Keratinocyte (primary cell): ENCODE measurements at regions not wholly inside any gene's neighbourhood (a gene's known extent, or its start where the extent isn't known, plus 50 kb on each side); places are given as distances from the start of the nearest gene placed in this dataset.

Experiments
- DNase-seq: peaks from one replicate; pipeline ENCODE4 v3.0.0-alpha.2; 2011; ENCODE audit warnings: low read depth, missing footprints, low spot score
- FAIRE-seq: peaks from 2 replicates; lab custom pipeline; 2011; peaks lifted over from hg19 to GRCh38; lab: Jason Lieb, UNC
- H2AFZ ChIP-seq: 2 replicates; pipeline ENCODE4 v1.6.0; 2012; ENCODE audit warnings: low read length, control low read depth, inconsistent platforms; ENCODE audit not compliant: control insufficient read depth
- H3K27ac ChIP-seq: 2 replicates; pipeline ENCODE4 v1.5.1; 2011; ENCODE audit warnings: low read length; ENCODE audit not compliant: control insufficient read depth, insufficient read depth
- H3K27me3 ChIP-seq: 3 replicates; pipeline ENCODE4 v1.6.0; 2011; ENCODE audit warnings: low read length; ENCODE audit not compliant: control insufficient read depth, insufficient read depth; ENCODE audit errors: extremely low read depth
- H3K36me3 ChIP-seq, 2 experiments: 2 replicates in 1 of 2; 3 replicates in 1 of 2; pipeline ENCODE4 v1.5.1; 2011; ENCODE audit warnings: low read length in 2 of 2, mild to moderate bottlenecking in 1 of 2; ENCODE audit not compliant: control insufficient read depth in 2 of 2, insufficient read depth in 2 of 2; ENCODE audit errors: extremely low read depth in 1 of 2
- H3K4me1 ChIP-seq: 3 replicates; pipeline ENCODE4 v1.5.1; 2011; ENCODE audit warnings: low read length; ENCODE audit not compliant: control insufficient read depth, insufficient read depth; ENCODE audit errors: extremely low read depth
- H3K4me2 ChIP-seq: 3 replicates; pipeline ENCODE4 v1.6.0; 2011; ENCODE audit warnings: low read depth, low read length; ENCODE audit not compliant: control insufficient read depth, insufficient read depth; ENCODE audit errors: extremely low read depth
- H3K4me3 ChIP-seq, 3 experiments: fragments of 200-600 bp in 1 of 3; sonication (generic) in 1 of 3; 2 replicates in 2 of 3; 3 replicates in 1 of 3; pipeline ENCODE4 v1.5.1; 2011 to 2016; ENCODE audit warnings: low read length in 3 of 3, mild to moderate bottlenecking in 3 of 3, control low read depth in 2 of 3, inconsistent platforms in 1 of 3, low read depth in 1 of 3, mixed read lengths in 1 of 3, mixed run types in 1 of 3, moderate library complexity in 1 of 3; ENCODE audit not compliant: control insufficient read depth in 2 of 3, insufficient read depth in 2 of 3; ENCODE audit errors: extremely low read depth in 1 of 3
- H3K79me2 ChIP-seq: 2 replicates; pipeline ENCODE4 v1.6.0; 2012; ENCODE audit warnings: low read length; ENCODE audit not compliant: control insufficient read depth, insufficient read depth
- H3K9ac ChIP-seq: 3 replicates; pipeline ENCODE4 v1.6.0; 2011; ENCODE audit warnings: low read length; ENCODE audit not compliant: control insufficient read depth, insufficient read depth; ENCODE audit errors: extremely low read depth
- H3K9me1 ChIP-seq: 3 replicates; pipeline ENCODE4 v1.6.0; 2011; ENCODE audit warnings: low read length; ENCODE audit not compliant: control insufficient read depth, insufficient read depth; ENCODE audit errors: extremely low read depth
- H3K9me3 ChIP-seq: 2 replicates; pipeline ENCODE4 v1.5.1; 2012; ENCODE audit warnings: low read depth, low read length; ENCODE audit not compliant: control insufficient read depth
- H4K20me1 ChIP-seq: 3 replicates; pipeline ENCODE4 v1.6.0; 2011; ENCODE audit warnings: low read length; ENCODE audit not compliant: control insufficient read depth, insufficient read depth; ENCODE audit errors: extremely low read depth
- CTCF ChIP-seq, 3 experiments: IDR thresholded peaks in 1 of 3; conservative IDR thresholded peaks in 1 of 3; optimal IDR thresholded peaks in 1 of 3; 2 replicates in 2 of 3; 3 replicates in 1 of 3; pipeline versions ENCODE3 to v1.5.1; 2011; ENCODE audit warnings: low read length in 3 of 3, mild to moderate bottlenecking in 3 of 3, moderate library complexity in 2 of 3, control low read depth in 1 of 3, inconsistent platforms in 1 of 3; ENCODE audit not compliant: insufficient read depth in 2 of 3; ENCODE audit errors: extremely low read depth in 1 of 3
- EZH2 ChIP-seq: IDR thresholded peaks from one replicate; pipeline ENCODE4 v1.6.1; 2012; ENCODE audit warnings: inconsistent platforms, mild to moderate bottlenecking, low read length, moderate library complexity
- dilution Hi-C: fragments of 300-500 bp; cut with MboI; formaldehyde crosslinking; loops from one replicate; pipeline ENCODE4 v1.7.0; 2020; ENCODE audit warnings: low sequenced_read_pairs; ENCODE audit not compliant: extremely low pct_ligation_motif_present

DNA sequence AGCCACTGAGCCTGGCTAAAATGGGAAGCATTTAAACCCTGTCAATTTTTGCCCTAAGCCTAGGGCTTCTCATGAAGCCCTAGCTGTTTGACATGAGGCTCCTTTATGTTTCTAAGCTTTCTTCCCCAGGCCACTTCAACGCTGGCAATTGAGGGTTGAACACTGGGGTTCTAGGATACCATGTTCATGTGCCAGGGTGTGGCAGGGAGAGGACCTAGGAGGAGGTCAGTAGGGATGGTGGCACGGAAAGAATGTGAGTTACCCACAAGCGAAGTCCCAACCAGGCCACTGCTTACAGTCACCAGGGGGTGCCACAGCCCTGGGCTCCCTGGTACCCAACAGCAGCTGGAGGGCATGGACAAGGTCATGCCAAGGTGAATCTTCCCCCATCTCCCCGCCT is 90.8 kb upstream of the AJAP1 start:
- no peaks in the 10 kb centered on the region for H3K27me3 ChIP-seq
- dilution Hi-C loops, result no loop called here

GRCh38 chr1:4564051-4564450 is 90.4 kb upstream of the AJAP1 start:
- H2AFZ ChIP-seq, result no peak overlapping the region
- FAIRE-seq (no peak), DNase-seq (no peak)
- H3K4me1 ChIP-seq, result no peaks in the 10 kb centered on the region
- H3K27me3 ChIP-seq, result no peaks in the 10 kb centered on the region
- TF ChIP-seq CTCF (optimal IDR thresholded peaks at IDR 0.05 in 1 of 3, IDR thresholded peaks at IDR 0.05 in 1 of 3, conservative IDR thresholded peaks at IDR 0.05 in 1 of 3; ENCODE audit: extremely low read depth in 1 of 3, insufficient read depth in 2 of 3, low read length in 3 of 3), result no peak
- no peak for TF ChIP-seq EZH2
- H3K4me3 ChIP-seq, result no peak overlapping the region
- H3K9ac ChIP-seq, result no peak overlapping the region
- H3K36me3 ChIP-seq, result no peaks in the 10 kb centered on the region
- peaks cover 3% of the 10 kb centered on the region for H3K9me3 ChIP-seq
- H4K20me1 ChIP-seq, result no peaks in the 10 kb centered on the region
- no peaks in the 10 kb centered on the region for H3K9me1 ChIP-seq
- no peak overlapping the region for H3K27ac ChIP-seq
- no peak overlapping the region for H3K4me2 ChIP-seq
- no peaks in the 10 kb centered on the region for H3K79me2 ChIP-seq
- dilution Hi-C loops, result no loop called here

More for the DNA sequence above, 90.8 kb upstream of the AJAP1 start:
- Histone ChIP-seq H3K4me3 (no peak overlapping the region), H3K9me3 (peaks cover 3% of the 10 kb centered on the region), H3K36me3 (no peaks in the 10 kb centered on the region), H3K9ac (no peak overlapping the region), H4K20me1 (no peaks in the 10 kb centered on the region), H3K27ac (no peak overlapping the region), H2AFZ (no peak overlapping the region), H3K4me1 (no peaks in the 10 kb centered on the region), H3K4me2 (no peak overlapping the region), H3K79me2 (no peaks in the 10 kb centered on the region), H3K9me1 (no peaks in the 10 kb centered on the region)
- TF ChIP-seq CTCF (optimal IDR thresholded peaks at IDR 0.05 in 1 of 3, IDR thresholded peaks at IDR 0.05 in 1 of 3, conservative IDR thresholded peaks at IDR 0.05 in 1 of 3; ENCODE audit: extremely low read depth in 1 of 3, insufficient read depth in 2 of 3, low read length in 3 of 3) (no peak), EZH2 (no peak)
- DNase-seq (no peak), FAIRE-seq (no peak)
